Ishikawa (cell line): ENCODE measurements at regions not wholly inside any gene's neighbourhood (a gene's known extent, or its start where the extent isn't known, plus 50 kb on each side); places are given as distances from the start of the nearest gene placed in this dataset.

ENCODE experiments used
- CEBPB ChIP-seq: IDR thresholded peaks from 2 replicates; pipeline ENCODE4 v1.6.1; 2012
- CREB1 ChIP-seq: IDR thresholded peaks from 2 replicates; pipeline ENCODE4 v1.6.1; 2012; ENCODE audit warnings: low read depth
- EGR1 ChIP-seq: IDR thresholded peaks from 2 replicates; pipeline ENCODE4 v1.6.1; 2012
- EP300 ChIP-seq: IDR thresholded peaks from 2 replicates; pipeline ENCODE4 v1.6.1; 2012; ENCODE audit warnings: borderline replicate concordance
- FOXM1 ChIP-seq: IDR thresholded peaks from 2 replicates; pipeline ENCODE4 v1.6.1; 2012; ENCODE audit warnings: low read depth, borderline replicate concordance
- NFIC ChIP-seq: IDR thresholded peaks from 2 replicates; pipeline ENCODE4 v1.6.1; 2012
- RAD21 ChIP-seq: IDR thresholded peaks from 2 replicates; pipeline ENCODE4 v1.6.1; 2012; ENCODE audit warnings: low read depth
- TAF1 ChIP-seq: IDR thresholded peaks from 2 replicates; pipeline ENCODE4 v1.6.1; 2012; ENCODE audit warnings: low read depth, mild to moderate bottlenecking
- TCF12 ChIP-seq: IDR thresholded peaks from 2 replicates; pipeline ENCODE4 v1.6.1; 2012; ENCODE audit warnings: low read depth
- TEAD4 ChIP-seq: IDR thresholded peaks from 2 replicates; pipeline ENCODE4 v1.6.1; 2012
- YY1 ChIP-seq: IDR thresholded peaks from 2 replicates; pipeline ENCODE4 v1.6.1; 2012; ENCODE audit warnings: low read depth
- ZBTB7A ChIP-seq: IDR thresholded peaks from 2 replicates; pipeline ENCODE4 v1.6.1; 2012; ENCODE audit warnings: low read depth
- TF ChIP-seq, protein P1 (sequence below): IDR thresholded peaks from 2 replicates; pipeline ENCODE4 v1.6.1; 2012
- TF ChIP-seq, protein P2 (sequence below): IDR thresholded peaks from 2 replicates; pipeline ENCODE4 v1.6.1; 2012
- TF ChIP-seq, protein P3 (sequence below): IDR thresholded peaks from 2 replicates; pipeline ENCODE4 v1.6.1; 2012; ENCODE audit warnings: low read depth, mild to moderate bottlenecking

DNA sequence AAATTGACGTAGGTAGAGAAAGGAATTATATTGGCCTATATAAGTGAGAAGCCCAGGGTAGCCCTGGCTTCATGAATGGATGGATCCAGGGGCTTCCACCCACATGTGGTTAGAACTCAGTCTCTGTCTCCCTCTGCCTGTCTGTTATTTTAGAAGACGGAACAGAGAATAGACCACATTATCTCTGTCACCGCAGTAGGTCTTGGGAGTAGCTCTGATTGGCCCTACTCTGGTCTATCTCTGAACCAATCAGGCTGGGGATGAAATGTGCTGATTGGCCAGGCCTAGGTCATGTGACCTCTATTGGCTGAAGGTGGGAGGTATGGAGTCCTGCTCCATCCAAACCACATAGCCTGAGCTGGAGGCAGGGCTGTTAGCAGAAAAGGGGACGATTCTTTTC, 143.0 kb upstream of the PRR23C start:
- TF ChIP-seq RAD21 (no peak), CEBPB (no peak), YY1 (no peak), EP300 (no peak), ZBTB7A (no peak), FOXM1 (no peak), CREB1 (no peak), TCF12 (no peak), TEAD4 (no peak), EGR1 (no peak), TAF1 (no peak), NFIC (no peak)
- TF ChIP-seq, protein P1, sequence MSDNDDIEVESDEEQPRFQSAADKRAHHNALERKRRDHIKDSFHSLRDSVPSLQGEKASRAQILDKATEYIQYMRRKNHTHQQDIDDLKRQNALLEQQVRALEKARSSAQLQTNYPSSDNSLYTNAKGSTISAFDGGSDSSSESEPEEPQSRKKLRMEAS: no peak
- TF ChIP-seq, protein P2, sequence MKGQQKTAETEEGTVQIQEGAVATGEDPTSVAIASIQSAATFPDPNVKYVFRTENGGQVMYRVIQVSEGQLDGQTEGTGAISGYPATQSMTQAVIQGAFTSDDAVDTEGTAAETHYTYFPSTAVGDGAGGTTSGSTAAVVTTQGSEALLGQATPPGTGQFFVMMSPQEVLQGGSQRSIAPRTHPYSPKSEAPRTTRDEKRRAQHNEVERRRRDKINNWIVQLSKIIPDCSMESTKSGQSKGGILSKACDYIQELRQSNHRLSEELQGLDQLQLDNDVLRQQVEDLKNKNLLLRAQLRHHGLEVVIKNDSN: no peak
- TF ChIP-seq, protein P3, sequence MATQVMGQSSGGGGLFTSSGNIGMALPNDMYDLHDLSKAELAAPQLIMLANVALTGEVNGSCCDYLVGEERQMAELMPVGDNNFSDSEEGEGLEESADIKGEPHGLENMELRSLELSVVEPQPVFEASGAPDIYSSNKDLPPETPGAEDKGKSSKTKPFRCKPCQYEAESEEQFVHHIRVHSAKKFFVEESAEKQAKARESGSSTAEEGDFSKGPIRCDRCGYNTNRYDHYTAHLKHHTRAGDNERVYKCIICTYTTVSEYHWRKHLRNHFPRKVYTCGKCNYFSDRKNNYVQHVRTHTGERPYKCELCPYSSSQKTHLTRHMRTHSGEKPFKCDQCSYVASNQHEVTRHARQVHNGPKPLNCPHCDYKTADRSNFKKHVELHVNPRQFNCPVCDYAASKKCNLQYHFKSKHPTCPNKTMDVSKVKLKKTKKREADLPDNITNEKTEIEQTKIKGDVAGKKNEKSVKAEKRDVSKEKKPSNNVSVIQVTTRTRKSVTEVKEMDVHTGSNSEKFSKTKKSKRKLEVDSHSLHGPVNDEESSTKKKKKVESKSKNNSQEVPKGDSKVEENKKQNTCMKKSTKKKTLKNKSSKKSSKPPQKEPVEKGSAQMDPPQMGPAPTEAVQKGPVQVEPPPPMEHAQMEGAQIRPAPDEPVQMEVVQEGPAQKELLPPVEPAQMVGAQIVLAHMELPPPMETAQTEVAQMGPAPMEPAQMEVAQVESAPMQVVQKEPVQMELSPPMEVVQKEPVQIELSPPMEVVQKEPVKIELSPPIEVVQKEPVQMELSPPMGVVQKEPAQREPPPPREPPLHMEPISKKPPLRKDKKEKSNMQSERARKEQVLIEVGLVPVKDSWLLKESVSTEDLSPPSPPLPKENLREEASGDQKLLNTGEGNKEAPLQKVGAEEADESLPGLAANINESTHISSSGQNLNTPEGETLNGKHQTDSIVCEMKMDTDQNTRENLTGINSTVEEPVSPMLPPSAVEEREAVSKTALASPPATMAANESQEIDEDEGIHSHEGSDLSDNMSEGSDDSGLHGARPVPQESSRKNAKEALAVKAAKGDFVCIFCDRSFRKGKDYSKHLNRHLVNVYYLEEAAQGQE: no peak

DNA sequence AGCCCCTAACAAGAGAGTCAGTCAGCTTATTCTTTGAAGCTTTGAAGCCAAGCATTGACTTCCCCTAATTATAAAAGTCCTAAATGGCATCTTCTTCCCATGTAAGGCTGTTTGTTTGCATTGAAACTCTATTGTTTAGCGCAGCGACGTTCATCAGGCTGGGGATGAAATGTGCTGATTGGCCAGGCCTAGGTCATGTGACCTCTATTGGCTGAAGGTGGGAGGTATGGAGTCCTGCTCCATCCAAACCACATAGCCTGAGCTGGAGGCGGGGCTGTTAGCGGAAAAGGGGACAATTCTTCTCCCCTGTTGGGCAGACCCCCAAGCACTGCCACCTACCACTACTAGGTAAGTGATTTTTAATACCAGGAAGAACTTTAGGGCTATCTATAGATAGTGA, 145.3 kb upstream of the PRR23C start:
- no peak for TF ChIP-seq FOXM1

DNA sequence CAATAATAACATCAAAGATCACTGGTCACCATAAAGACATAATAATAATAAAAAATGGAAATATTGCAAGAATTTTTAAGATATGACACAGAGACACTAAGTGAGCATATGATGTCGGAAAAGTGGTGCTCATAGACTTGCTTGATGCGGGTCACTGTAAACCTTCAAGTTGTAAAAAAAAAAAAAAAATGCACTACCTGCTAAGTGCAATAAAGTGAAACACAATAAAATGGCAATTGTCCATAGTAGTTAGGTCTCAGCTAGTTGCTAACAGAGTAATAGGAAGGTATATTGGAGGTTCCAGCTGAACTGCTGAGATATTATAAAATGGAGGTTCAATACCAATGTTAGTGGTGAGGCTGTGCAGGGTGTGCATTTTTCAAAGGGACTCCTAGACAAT, 146.6 kb upstream of the MRPS22 start:
- TF ChIP-seq EGR1 (no peak), CREB1 (no peak), FOXM1 (no peak), RAD21 (no peak), EP300 (no peak), NFIC (no peak), TCF12 (no peak), TEAD4 (no peak)
- TF ChIP-seq, protein P2: no peak
- TF ChIP-seq, protein P3: no peak
- TF ChIP-seq, protein P1: no peak

DNA sequence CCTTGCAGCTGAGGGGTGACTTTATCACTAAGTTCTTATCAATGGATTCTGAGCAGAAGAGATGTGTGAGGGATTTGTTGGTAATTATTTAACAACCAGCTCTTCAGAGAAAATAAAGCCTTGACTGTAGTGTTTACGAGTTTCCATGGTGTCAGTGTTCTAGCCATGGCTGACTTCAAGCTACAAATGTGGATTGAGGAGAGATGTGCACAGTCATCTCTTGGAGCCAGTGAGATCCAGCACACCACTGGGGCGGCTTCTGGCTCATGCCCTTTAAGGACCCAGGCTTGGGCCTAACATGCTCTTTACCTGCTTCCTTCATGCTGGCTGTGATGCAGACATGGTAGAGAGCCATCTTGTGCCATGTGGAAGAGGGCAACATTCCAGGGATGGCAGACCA, 145.6 kb upstream of the MRPS22 start:
- TF ChIP-seq YY1: no peak
- no peak for TF ChIP-seq EGR1
- TF ChIP-seq, protein P3: no peak
- TF ChIP-seq TEAD4: no peak

DNA sequence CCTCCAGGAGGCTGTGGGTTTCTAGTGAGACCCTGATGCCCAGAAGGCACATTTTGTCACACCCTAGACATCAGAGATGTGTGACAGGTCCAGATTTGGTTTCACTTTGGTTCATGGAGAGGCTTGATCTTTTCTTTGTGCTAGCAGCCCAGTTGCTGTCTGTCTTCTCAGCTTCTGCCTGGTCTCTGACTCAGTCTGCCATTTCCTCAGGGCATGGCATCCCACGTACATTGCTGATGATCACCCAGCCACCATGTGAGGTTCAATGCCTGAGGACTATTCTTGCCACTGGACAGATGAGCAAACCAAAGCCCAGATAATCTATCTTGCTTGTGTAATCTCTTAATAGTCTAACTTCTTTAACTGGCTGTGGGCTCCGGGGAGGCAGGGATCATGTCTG, 144.9 kb upstream of the MRPS22 start:
- TF ChIP-seq, protein P1: no peak
- TF ChIP-seq, protein P3: no peak
- TF ChIP-seq CREB1: no peak
- TF ChIP-seq FOXM1: no peak
- no peak for TF ChIP-seq CEBPB
